ENCODE measurements at regions not wholly inside any gene's neighbourhood (a gene's known extent, or its start where the extent isn't known, plus 50 kb on each side); places are given as distances from the start of the nearest gene placed in this dataset.

DNA sequence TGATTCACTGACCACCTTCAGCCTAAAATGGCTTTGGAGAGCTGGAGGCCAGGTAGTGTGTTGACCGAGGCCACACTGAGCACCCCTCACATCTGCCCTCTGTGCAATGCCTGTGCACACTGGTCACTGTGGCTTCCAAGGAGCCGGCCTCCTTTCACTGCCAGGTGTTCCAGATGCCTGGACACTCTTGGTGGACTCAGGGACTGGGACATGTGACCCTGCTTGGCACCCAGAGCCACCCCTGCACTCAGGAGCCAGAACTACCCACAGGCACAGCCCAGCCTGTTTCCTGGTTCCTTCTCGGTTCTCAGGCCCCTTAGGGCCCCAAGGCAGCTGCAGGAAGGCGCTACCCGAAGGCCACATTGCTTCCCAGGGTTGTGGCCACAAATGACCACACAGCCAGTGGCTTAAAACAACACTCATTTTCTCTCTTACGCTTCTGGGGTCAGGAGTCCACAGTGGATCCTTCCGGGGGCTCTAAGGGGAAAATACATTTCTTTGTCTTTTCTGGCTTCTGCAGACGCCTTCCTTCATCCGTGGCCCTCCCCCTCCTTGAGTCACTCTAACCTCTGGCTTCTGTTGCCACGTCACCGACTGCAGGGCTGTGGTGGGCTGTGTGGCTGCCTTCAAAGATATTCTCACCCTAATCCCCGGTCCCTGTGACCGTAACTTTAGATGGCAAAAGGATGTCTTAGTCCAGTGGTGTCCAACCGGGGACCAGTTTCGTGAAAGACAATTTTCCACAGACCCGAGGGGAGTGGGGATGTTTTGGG lies 78.6 kb downstream of the ASB1 start:
- TF ChIP-seq, protein P1, sequence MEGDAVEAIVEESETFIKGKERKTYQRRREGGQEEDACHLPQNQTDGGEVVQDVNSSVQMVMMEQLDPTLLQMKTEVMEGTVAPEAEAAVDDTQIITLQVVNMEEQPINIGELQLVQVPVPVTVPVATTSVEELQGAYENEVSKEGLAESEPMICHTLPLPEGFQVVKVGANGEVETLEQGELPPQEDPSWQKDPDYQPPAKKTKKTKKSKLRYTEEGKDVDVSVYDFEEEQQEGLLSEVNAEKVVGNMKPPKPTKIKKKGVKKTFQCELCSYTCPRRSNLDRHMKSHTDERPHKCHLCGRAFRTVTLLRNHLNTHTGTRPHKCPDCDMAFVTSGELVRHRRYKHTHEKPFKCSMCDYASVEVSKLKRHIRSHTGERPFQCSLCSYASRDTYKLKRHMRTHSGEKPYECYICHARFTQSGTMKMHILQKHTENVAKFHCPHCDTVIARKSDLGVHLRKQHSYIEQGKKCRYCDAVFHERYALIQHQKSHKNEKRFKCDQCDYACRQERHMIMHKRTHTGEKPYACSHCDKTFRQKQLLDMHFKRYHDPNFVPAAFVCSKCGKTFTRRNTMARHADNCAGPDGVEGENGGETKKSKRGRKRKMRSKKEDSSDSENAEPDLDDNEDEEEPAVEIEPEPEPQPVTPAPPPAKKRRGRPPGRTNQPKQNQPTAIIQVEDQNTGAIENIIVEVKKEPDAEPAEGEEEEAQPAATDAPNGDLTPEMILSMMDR (IDR thresholded peaks at IDR 0.05): no peak
- no peak for TF ChIP-seq POLR2A (IDR thresholded peaks at IDR 0.05)
